ENCODE measurements at regions not wholly inside any gene's neighbourhood (a gene's known extent, or its start where the extent isn't known, plus 50 kb on each side); places are given as distances from the start of the nearest gene placed in this dataset.

GRCh38 chr11:19642185-19643158, 70.2 kb upstream of the NAV2 start:
- TF ChIP-seq CTCF (IDR thresholded peaks at IDR 0.05; ENCODE audit: insufficient read depth, low read length), result no peak
- no peak for TF ChIP-seq SPI1 (IDR thresholded peaks at IDR 0.05; ENCODE audit: borderline replicate concordance, low read depth)
- no peak for TF ChIP-seq GABPA (IDR thresholded peaks at IDR 0.05; ENCODE audit: low read depth)
- TF ChIP-seq POLR2AphosphoS5 (IDR thresholded peaks at IDR 0.05; ENCODE audit: low read depth), result no peak
- TF ChIP-seq REST (IDR thresholded peaks at IDR 0.05; ENCODE audit: insufficient replicate concordance, low read depth), result no peak

Measured in HL-60 (cell line).